ENCODE measurements at regions not wholly inside any gene's neighbourhood (a gene's known extent, or its start where the extent isn't known, plus 50 kb on each side); places are given as distances from the start of the nearest gene placed in this dataset.

DNA sequence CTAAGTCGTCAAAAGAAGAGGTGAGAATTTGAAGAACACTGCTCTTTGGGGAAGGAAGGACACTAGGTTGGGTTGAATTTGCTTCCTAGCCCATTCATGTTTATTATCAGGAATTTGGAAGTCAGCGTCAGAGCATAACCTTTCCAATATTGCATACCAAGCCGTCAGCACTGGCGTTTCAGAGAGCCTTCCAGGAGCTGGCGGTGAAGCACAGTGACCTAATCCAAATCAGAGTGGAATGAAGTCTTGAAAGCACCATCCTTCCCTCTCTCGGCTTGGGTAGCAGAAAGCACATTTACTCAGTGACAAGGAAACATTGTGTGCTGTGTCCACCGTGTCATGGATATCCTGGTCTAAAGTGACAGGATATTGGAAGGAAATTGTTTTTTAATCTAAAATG, 240.3 kb upstream of the PELI2 start:
- no peak overlapping the region for H3K4me3 ChIP-seq (ENCODE audit: low read length)
- no peak for DNase-seq
- ChIA-PET POLR2A (no interaction called here), CTCF (interaction anchor here (0.6 kb wide), 1 partner anchor 150 kb away, joined by 3 read pairs; no protein-coding TSS in a partner anchor)
- H3K36me3 Mint-ChIP-seq (ENCODE audit: low read depth) = no peaks in the 10 kb centered on the region
- no peaks in the 10 kb centered on the region for H3K36me3 ChIP-seq (ENCODE audit: insufficient read depth, low read length)
- H3K4me3 Mint-ChIP-seq = no peak overlapping the region
- intact Hi-C loops (cut with DNase I, micrococcal nuclease) = no loop called here
- H3K4me1 Mint-ChIP-seq (ENCODE audit: low read depth) = no peaks in the 10 kb centered on the region
- no peaks in the 10 kb centered on the region for H3K27me3 ChIP-seq (ENCODE audit: control insufficient read depth in 1 of 2, insufficient read depth in 2 of 2, low read length in 2 of 2)
- no peak for ATAC-seq (ENCODE audit: poor library complexity)
- H3K27ac ChIP-seq (ENCODE audit: low read depth in 1 of 2, low read length in 2 of 2) = no peak overlapping the region
- TF ChIP-seq, protein P1, sequence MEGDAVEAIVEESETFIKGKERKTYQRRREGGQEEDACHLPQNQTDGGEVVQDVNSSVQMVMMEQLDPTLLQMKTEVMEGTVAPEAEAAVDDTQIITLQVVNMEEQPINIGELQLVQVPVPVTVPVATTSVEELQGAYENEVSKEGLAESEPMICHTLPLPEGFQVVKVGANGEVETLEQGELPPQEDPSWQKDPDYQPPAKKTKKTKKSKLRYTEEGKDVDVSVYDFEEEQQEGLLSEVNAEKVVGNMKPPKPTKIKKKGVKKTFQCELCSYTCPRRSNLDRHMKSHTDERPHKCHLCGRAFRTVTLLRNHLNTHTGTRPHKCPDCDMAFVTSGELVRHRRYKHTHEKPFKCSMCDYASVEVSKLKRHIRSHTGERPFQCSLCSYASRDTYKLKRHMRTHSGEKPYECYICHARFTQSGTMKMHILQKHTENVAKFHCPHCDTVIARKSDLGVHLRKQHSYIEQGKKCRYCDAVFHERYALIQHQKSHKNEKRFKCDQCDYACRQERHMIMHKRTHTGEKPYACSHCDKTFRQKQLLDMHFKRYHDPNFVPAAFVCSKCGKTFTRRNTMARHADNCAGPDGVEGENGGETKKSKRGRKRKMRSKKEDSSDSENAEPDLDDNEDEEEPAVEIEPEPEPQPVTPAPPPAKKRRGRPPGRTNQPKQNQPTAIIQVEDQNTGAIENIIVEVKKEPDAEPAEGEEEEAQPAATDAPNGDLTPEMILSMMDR (IDR thresholded peaks at IDR 0.05) = no peak
- no peak overlapping the region for H3K27ac Mint-ChIP-seq
- no peaks in the 10 kb centered on the region for H3K4me1 ChIP-seq (ENCODE audit: insufficient read depth, low read length)
- H3K9me3 Mint-ChIP-seq = no peaks in the 10 kb centered on the region
- peaks cover 8% of the 10 kb centered on the region for H3K27me3 Mint-ChIP-seq
- H3K9me3 ChIP-seq (ENCODE audit: control insufficient read depth in 1 of 2, insufficient read depth in 1 of 2, low read length in 2 of 2) = no peaks in the 10 kb centered on the region

GRCh38 chr14:55881577-55882241, 236.5 kb upstream of the PELI2 start:
- ATAC-seq (ENCODE audit: poor library complexity) = no peak
- ChIA-PET POLR2A (no interaction called here), CTCF (no interaction called here)
- intact Hi-C loops (cut with DNase I, micrococcal nuclease) = no loop called here
- DNase-seq = no peak
- no peaks in the 10 kb centered on the region for H3K36me3 ChIP-seq (ENCODE audit: insufficient read depth, low read length)
- H3K27me3 ChIP-seq (ENCODE audit: control insufficient read depth in 1 of 2, insufficient read depth in 2 of 2, low read length in 2 of 2) = no peaks in the 10 kb centered on the region
- H3K27ac ChIP-seq (ENCODE audit: low read depth in 1 of 2, low read length in 2 of 2) = no peak overlapping the region
- Mint-ChIP-seq H3K4me3 (no peak overlapping the region), H3K9me3 (no peaks in the 10 kb centered on the region), H3K36me3 (ENCODE audit: low read depth) (no peaks in the 10 kb centered on the region), H3K27me3 (peaks cover 22% of the 10 kb centered on the region), H3K4me1 (ENCODE audit: low read depth) (no peaks in the 10 kb centered on the region), H3K27ac (no peak overlapping the region)
- no peaks in the 10 kb centered on the region for H3K4me1 ChIP-seq (ENCODE audit: insufficient read depth, low read length)
- TF ChIP-seq, protein P1 (IDR thresholded peaks at IDR 0.05) = no peak
- H3K9me3 ChIP-seq (ENCODE audit: control insufficient read depth in 1 of 2, insufficient read depth in 1 of 2, low read length in 2 of 2) = no peaks in the 10 kb centered on the region
- H3K4me3 ChIP-seq (ENCODE audit: low read length) = no peak overlapping the region

DNA sequence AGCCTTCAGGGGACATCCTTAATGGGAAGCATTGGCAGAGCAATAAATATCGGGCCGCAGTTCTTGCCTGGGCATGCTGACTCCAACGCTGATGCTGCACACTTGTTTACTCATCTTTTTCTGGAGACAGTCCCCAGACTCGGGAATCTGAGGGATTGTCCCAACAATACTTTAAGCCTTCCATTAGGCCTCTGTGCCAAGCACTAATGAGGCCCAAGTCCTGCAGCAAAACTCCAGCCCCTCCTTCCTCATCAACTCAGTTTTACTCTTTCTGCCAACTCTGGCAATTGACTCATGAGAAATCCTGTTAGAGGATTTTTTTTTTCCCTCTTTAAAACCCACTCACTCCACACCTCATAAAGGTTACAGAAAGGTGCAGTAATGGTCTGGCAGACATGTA, 233.4 kb upstream of the PELI2 start:
- no peaks in the 10 kb centered on the region for H3K4me1 ChIP-seq (ENCODE audit: insufficient read depth, low read length)
- TF ChIP-seq, protein P1 (IDR thresholded peaks at IDR 0.05) = no peak
- no peaks in the 10 kb centered on the region for H3K9me3 Mint-ChIP-seq
- ATAC-seq (ENCODE audit: poor library complexity) (no peak), DNase-seq (no peak)
- intact Hi-C loops (cut with DNase I, micrococcal nuclease) = no loop called here
- H3K36me3 Mint-ChIP-seq (ENCODE audit: low read depth) = no peaks in the 10 kb centered on the region
- H3K27me3 Mint-ChIP-seq = peaks cover 29% of the 10 kb centered on the region
- CTCF ChIA-PET = no interaction called here
- POLR2A ChIA-PET = no interaction called here
- no peaks in the 10 kb centered on the region for H3K9me3 ChIP-seq (ENCODE audit: control insufficient read depth in 1 of 2, insufficient read depth in 1 of 2, low read length in 2 of 2)
- H3K27ac Mint-ChIP-seq = no peak overlapping the region
- H3K4me3 ChIP-seq (ENCODE audit: low read length) = no peak overlapping the region
- H3K4me1 Mint-ChIP-seq (ENCODE audit: low read depth) = no peaks in the 10 kb centered on the region
- no peak overlapping the region for H3K4me3 Mint-ChIP-seq
- peaks cover 0 to 2% of the 10 kb centered on the region in 2 experiments for H3K27me3 ChIP-seq (ENCODE audit: control insufficient read depth in 1 of 2, insufficient read depth in 2 of 2, low read length in 2 of 2)
- no peak overlapping the region for H3K27ac ChIP-seq (ENCODE audit: low read depth in 1 of 2, low read length in 2 of 2)
- no peaks in the 10 kb centered on the region for H3K36me3 ChIP-seq (ENCODE audit: insufficient read depth, low read length)
